ENCODE measurements at regions not wholly inside any gene's neighbourhood (a gene's known extent, or its start where the extent isn't known, plus 50 kb on each side); places are given as distances from the start of the nearest gene placed in this dataset.

GRCh38 chr12:13505224-13505623 is 308.7 kb downstream of the EMP1 start:
- no peak overlapping the region for H3K4me3 ChIP-seq (ENCODE audit: insufficient read depth, low read depth, low read length, poor library complexity, severe bottlenecking)
- no peaks in the 10 kb centered on the region for H3K27me3 ChIP-seq (replicated peaks; ENCODE audit: control insufficient read depth, insufficient read depth, low read length, poor library complexity, severe bottlenecking)
- no peak overlapping the region for H3K27ac ChIP-seq (ENCODE audit: insufficient read depth, low read length, poor library complexity, severe bottlenecking)
- DNase-seq, result no peak
- H3K36me3 ChIP-seq (ENCODE audit: control insufficient read depth, insufficient read depth, low read length), result no peaks in the 10 kb centered on the region
- no peaks in the 10 kb centered on the region for H3K4me1 ChIP-seq (ENCODE audit: control insufficient read depth, insufficient read depth, low read length, poor library complexity, severe bottlenecking)
- H3K9me3 ChIP-seq (ENCODE audit: control insufficient read depth, low read length), result no peaks in the 10 kb centered on the region

GRCh38 chr12:13504736-13505135 is 308.2 kb downstream of the EMP1 start:
- no peak for DNase-seq
- no peaks in the 10 kb centered on the region for H3K36me3 ChIP-seq (ENCODE audit: control insufficient read depth, insufficient read depth, low read length)
- H3K27me3 ChIP-seq (replicated peaks; ENCODE audit: control insufficient read depth, insufficient read depth, low read length, poor library complexity, severe bottlenecking), result no peaks in the 10 kb centered on the region
- no peak overlapping the region for H3K27ac ChIP-seq (ENCODE audit: insufficient read depth, low read length, poor library complexity, severe bottlenecking)
- H3K9me3 ChIP-seq (ENCODE audit: control insufficient read depth, low read length), result no peaks in the 10 kb centered on the region
- no peaks in the 10 kb centered on the region for H3K4me1 ChIP-seq (ENCODE audit: control insufficient read depth, insufficient read depth, low read length, poor library complexity, severe bottlenecking)
- no peak overlapping the region for H3K4me3 ChIP-seq (ENCODE audit: insufficient read depth, low read depth, low read length, poor library complexity, severe bottlenecking)

- no peaks in the 10 kb centered on the region for H3K36me3 ChIP-seq (ENCODE audit: control insufficient read depth, insufficient read depth, low read length)
- no peak for DNase-seq
- no peak overlapping the region for H3K27ac ChIP-seq (ENCODE audit: insufficient read depth, low read length, poor library complexity, severe bottlenecking)
- no peaks in the 10 kb centered on the region for H3K9me3 ChIP-seq (ENCODE audit: control insufficient read depth, low read length)
- no peak overlapping the region for H3K4me3 ChIP-seq (ENCODE audit: insufficient read depth, low read depth, low read length, poor library complexity, severe bottlenecking)
- H3K27me3 ChIP-seq (replicated peaks; ENCODE audit: control insufficient read depth, insufficient read depth, low read length, poor library complexity, severe bottlenecking), result no peaks in the 10 kb centered on the region
- no peaks in the 10 kb centered on the region for H3K4me1 ChIP-seq (ENCODE audit: control insufficient read depth, insufficient read depth, low read length, poor library complexity, severe bottlenecking)
These were observed 307.5 kb downstream of the EMP1 start for GRCh38 chr12:13504074-13504473.

- Histone ChIP-seq H3K4me3 (ENCODE audit: insufficient read depth, low read depth, low read length, poor library complexity, severe bottlenecking) (no peak overlapping the region), H3K27me3 (replicated peaks; ENCODE audit: control insufficient read depth, insufficient read depth, low read length, poor library complexity, severe bottlenecking) (no peaks in the 10 kb centered on the region), H3K27ac (ENCODE audit: insufficient read depth, low read length, poor library complexity, severe bottlenecking) (no peak overlapping the region), H3K4me1 (ENCODE audit: control insufficient read depth, insufficient read depth, low read length, poor library complexity, severe bottlenecking) (no peaks in the 10 kb centered on the region), H3K9me3 (ENCODE audit: control insufficient read depth, low read length) (no peaks in the 10 kb centered on the region), H3K36me3 (ENCODE audit: control insufficient read depth, insufficient read depth, low read length) (no peaks in the 10 kb centered on the region)
- no peak for DNase-seq
These were observed 306.7 kb downstream of the EMP1 start for GRCh38 chr12:13503094-13503835.

GRCh38 chr12:13499008-13499407 is 302.5 kb downstream of the EMP1 start:
- Histone ChIP-seq H3K36me3 (ENCODE audit: control insufficient read depth, insufficient read depth, low read length) (no peaks in the 10 kb centered on the region), H3K27ac (ENCODE audit: insufficient read depth, low read length, poor library complexity, severe bottlenecking) (no peak overlapping the region), H3K4me3 (ENCODE audit: insufficient read depth, low read depth, low read length, poor library complexity, severe bottlenecking) (no peak overlapping the region), H3K4me1 (ENCODE audit: control insufficient read depth, insufficient read depth, low read length, poor library complexity, severe bottlenecking) (no peaks in the 10 kb centered on the region), H3K27me3 (replicated peaks; ENCODE audit: control insufficient read depth, insufficient read depth, low read length, poor library complexity, severe bottlenecking) (no peaks in the 10 kb centered on the region), H3K9me3 (ENCODE audit: control insufficient read depth, low read length) (no peaks in the 10 kb centered on the region)
- DNase-seq, result no peak

GRCh38 chr12:13496111-13496510 is 299.6 kb downstream of the EMP1 start:
- Histone ChIP-seq H3K36me3 (ENCODE audit: control insufficient read depth, insufficient read depth, low read length) (no peaks in the 10 kb centered on the region), H3K27me3 (replicated peaks; ENCODE audit: control insufficient read depth, insufficient read depth, low read length, poor library complexity, severe bottlenecking) (no peaks in the 10 kb centered on the region), H3K9me3 (ENCODE audit: control insufficient read depth, low read length) (no peaks in the 10 kb centered on the region), H3K4me3 (ENCODE audit: insufficient read depth, low read depth, low read length, poor library complexity, severe bottlenecking) (no peak overlapping the region), H3K27ac (ENCODE audit: insufficient read depth, low read length, poor library complexity, severe bottlenecking) (no peak overlapping the region), H3K4me1 (ENCODE audit: control insufficient read depth, insufficient read depth, low read length, poor library complexity, severe bottlenecking) (no peaks in the 10 kb centered on the region)
- no peak for DNase-seq

- Histone ChIP-seq H3K27me3 (replicated peaks; ENCODE audit: control insufficient read depth, insufficient read depth, low read length, poor library complexity, severe bottlenecking) (peaks cover 3% of the 10 kb centered on the region), H3K4me1 (ENCODE audit: control insufficient read depth, insufficient read depth, low read length, poor library complexity, severe bottlenecking) (no peaks in the 10 kb centered on the region), H3K27ac (ENCODE audit: insufficient read depth, low read length, poor library complexity, severe bottlenecking) (no peak overlapping the region), H3K36me3 (ENCODE audit: control insufficient read depth, insufficient read depth, low read length) (no peaks in the 10 kb centered on the region), H3K9me3 (ENCODE audit: control insufficient read depth, low read length) (no peaks in the 10 kb centered on the region), H3K4me3 (ENCODE audit: insufficient read depth, low read depth, low read length, poor library complexity, severe bottlenecking) (no peak overlapping the region)
- DNase-seq, result no peak
These were observed 292.7 kb downstream of the EMP1 start for GRCh38 chr12:13489246-13489645.

- no peaks in the 10 kb centered on the region for H3K36me3 ChIP-seq (ENCODE audit: control insufficient read depth, insufficient read depth, low read length)
- no peaks in the 10 kb centered on the region for H3K9me3 ChIP-seq (ENCODE audit: control insufficient read depth, low read length)
- no peak overlapping the region for H3K27ac ChIP-seq (ENCODE audit: insufficient read depth, low read length, poor library complexity, severe bottlenecking)
- H3K27me3 ChIP-seq (replicated peaks; ENCODE audit: control insufficient read depth, insufficient read depth, low read length, poor library complexity, severe bottlenecking), result peaks cover 3% of the 10 kb centered on the region
- H3K4me3 ChIP-seq (ENCODE audit: insufficient read depth, low read depth, low read length, poor library complexity, severe bottlenecking), result no peak overlapping the region
- no peaks in the 10 kb centered on the region for H3K4me1 ChIP-seq (ENCODE audit: control insufficient read depth, insufficient read depth, low read length, poor library complexity, severe bottlenecking)
- DNase-seq, result no peak
These were observed 290.8 kb downstream of the EMP1 start for GRCh38 chr12:13487326-13487725.

GRCh38 chr12:13486794-13487193 is 290.3 kb downstream of the EMP1 start:
- H3K27me3 ChIP-seq (replicated peaks; ENCODE audit: control insufficient read depth, insufficient read depth, low read length, poor library complexity, severe bottlenecking), result peaks cover 3% of the 10 kb centered on the region
- no peaks in the 10 kb centered on the region for H3K36me3 ChIP-seq (ENCODE audit: control insufficient read depth, insufficient read depth, low read length)

GRCh38 chr12:13478650-13479181 is 282.2 kb downstream of the EMP1 start:
- Histone ChIP-seq H3K27me3 (replicated peaks; ENCODE audit: control insufficient read depth, insufficient read depth, low read length, poor library complexity, severe bottlenecking) (no peaks in the 10 kb centered on the region), H3K4me1 (ENCODE audit: control insufficient read depth, insufficient read depth, low read length, poor library complexity, severe bottlenecking) (no peaks in the 10 kb centered on the region), H3K27ac (ENCODE audit: insufficient read depth, low read length, poor library complexity, severe bottlenecking) (no peak overlapping the region), H3K4me3 (ENCODE audit: insufficient read depth, low read depth, low read length, poor library complexity, severe bottlenecking) (no peak overlapping the region), H3K9me3 (ENCODE audit: control insufficient read depth, low read length) (no peaks in the 10 kb centered on the region), H3K36me3 (ENCODE audit: control insufficient read depth, insufficient read depth, low read length) (no peaks in the 10 kb centered on the region)
- no peak for DNase-seq

More at GRCh38 chr12:13486794-13487193, 290.3 kb downstream of the EMP1 start:
- no peaks in the 10 kb centered on the region for H3K9me3 ChIP-seq (ENCODE audit: control insufficient read depth, low read length)
- H3K27ac ChIP-seq (ENCODE audit: insufficient read depth, low read length, poor library complexity, severe bottlenecking), result no peak overlapping the region
- H3K4me3 ChIP-seq (ENCODE audit: insufficient read depth, low read depth, low read length, poor library complexity, severe bottlenecking), result no peak overlapping the region
- DNase-seq, result no peak
- H3K4me1 ChIP-seq (ENCODE audit: control insufficient read depth, insufficient read depth, low read length, poor library complexity, severe bottlenecking), result no peaks in the 10 kb centered on the region
